Body of pancreas (tissue), 4 donors: ENCODE measurements at regions not wholly inside any gene's neighbourhood (a gene's known extent, or its start where the extent isn't known, plus 50 kb on each side); places are given as distances from the start of the nearest gene placed in this dataset.

Experiments used
- ATAC-seq: fragments of 150-250 bp; one replicate; pipeline ENCODE4 v1.9.1; 2016
- DNase-seq, 4 donors: peaks; one replicate each; pipeline ENCODE4 v3.0.0-alpha.2; 2019
- H3K27ac ChIP-seq, 4 donors: fragments of 200-600 bp; sonication (generic); 1 replicate in 3 of 4; 2 replicates in 1 of 4; pipeline versions ENCODE4 v1.5.1 to v1.6.1; 2016 to 2019; ENCODE audit warnings: mild to moderate bottlenecking in 1 of 4, mixed read lengths in 1 of 4, moderate library complexity in 1 of 4
- H3K27me3 ChIP-seq, 2 donors: fragments of 200-600 bp; sonication (generic); one replicate each; pipeline ENCODE4 v1.6.0; 2016; ENCODE audit warnings: mild to moderate bottlenecking in 1 of 2
- H3K36me3 ChIP-seq, 2 donors: fragments of 200-600 bp; sonication (generic); replicated peaks in 1 of 2; 2 replicates each; pipeline ENCODE4 v1.5.1; 2016; ENCODE audit warnings: low read depth in 2 of 2; ENCODE audit not compliant: insufficient read depth in 1 of 2
- H3K4me1 ChIP-seq: fragments of 200-600 bp; sonication (generic); one replicate; pipeline ENCODE4 v1.6.0; 2016
- H3K4me3 ChIP-seq, 2 donors: fragments of 200-600 bp; sonication (generic); 1 replicate in 1 of 2; 2 replicates in 1 of 2; pipeline ENCODE4 v1.5.1; 2016 to 2019
- H3K9me3 ChIP-seq, 3 donors: fragments of 200-600 bp; sonication (generic); 1 replicate in 2 of 3; 2 replicates in 1 of 3; pipeline ENCODE4 v1.5.1; 2016
- POLR2A ChIP-seq, 3 donors: fragments of 450-650 bp; IDR thresholded peaks; one replicate each; pipeline ENCODE4 v1.6.1; 2016; ENCODE audit warnings: antibody characterized with exemption in 3 of 3, mild to moderate bottlenecking in 2 of 3
- WGBS, 2 donors: methylation state at CpG; one replicate each; pipeline ENCODE4 v1.1.5; 2017; 5-methylcytosine and 5-hydroxymethylcytosine counted together
- intact Hi-C: fragments of 100-400 bp; cut with DNase I; formaldehyde crosslinking; loops from one replicate; pipeline ENCODE4 v1.15.1; 2023
- TF ChIP-seq, protein P1 (sequence below), 7 experiments: fragments of 450-650 bp in 4 of 7; fragments of 200-600 bp in 3 of 7; sonication (generic) in 3 of 7; IDR thresholded peaks; one replicate each; pipeline ENCODE4 v1.5.1; 2016 to 2019; ENCODE audit warnings: antibody characterized with exemption in 7 of 7

DNA sequence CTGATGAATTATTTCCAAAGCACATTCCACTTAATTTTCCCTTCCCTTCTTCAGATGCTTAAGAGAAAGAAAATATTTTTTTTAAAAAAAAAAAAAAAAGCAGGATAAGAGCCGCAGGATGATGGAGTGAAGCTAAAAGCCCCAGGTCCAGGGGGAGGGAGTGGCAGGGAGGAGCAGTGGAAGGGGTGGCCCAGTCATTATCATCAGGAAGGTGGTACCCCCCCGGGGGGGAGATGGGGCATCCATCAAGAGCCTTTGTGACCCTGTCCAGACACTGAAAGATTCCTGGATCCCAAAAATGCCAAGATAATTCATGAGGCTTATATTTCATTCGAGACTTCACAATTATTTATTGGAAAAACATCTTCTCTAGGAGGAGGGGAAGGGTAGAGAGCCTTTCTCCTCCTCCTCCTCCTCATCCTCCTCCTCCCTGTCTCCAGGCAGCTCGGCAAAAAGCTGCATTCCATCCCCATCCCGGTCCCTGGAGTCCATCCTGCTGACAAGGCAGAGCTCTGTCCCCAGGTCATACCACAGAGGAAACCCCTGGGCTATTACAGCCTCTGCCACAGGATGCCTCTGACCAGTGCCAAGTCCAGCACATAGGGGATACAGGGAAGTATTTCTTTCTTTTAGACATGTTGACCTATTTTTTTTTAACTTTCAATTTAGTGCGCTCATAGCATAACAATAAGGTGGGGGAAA is 125.3 kb downstream of the TWIST2 start:
- no peak for ATAC-seq
- Histone ChIP-seq H3K9me3 (peaks cover 0 to 2% (median 0%) of the 10 kb centered on the region in 3 donors), H3K36me3 (no peaks in the 10 kb centered on the region), H3K27ac (no peak overlapping the region), H3K4me1 (no peaks in the 10 kb centered on the region), H3K4me3 (no peak overlapping the region), H3K27me3 (no peaks in the 10 kb centered on the region)
- no peak for DNase-seq
- WGBS, 2 donors = 41 to 43% methylated on average over 6 of the region's 6 CpGs
- TF ChIP-seq, protein P1, sequence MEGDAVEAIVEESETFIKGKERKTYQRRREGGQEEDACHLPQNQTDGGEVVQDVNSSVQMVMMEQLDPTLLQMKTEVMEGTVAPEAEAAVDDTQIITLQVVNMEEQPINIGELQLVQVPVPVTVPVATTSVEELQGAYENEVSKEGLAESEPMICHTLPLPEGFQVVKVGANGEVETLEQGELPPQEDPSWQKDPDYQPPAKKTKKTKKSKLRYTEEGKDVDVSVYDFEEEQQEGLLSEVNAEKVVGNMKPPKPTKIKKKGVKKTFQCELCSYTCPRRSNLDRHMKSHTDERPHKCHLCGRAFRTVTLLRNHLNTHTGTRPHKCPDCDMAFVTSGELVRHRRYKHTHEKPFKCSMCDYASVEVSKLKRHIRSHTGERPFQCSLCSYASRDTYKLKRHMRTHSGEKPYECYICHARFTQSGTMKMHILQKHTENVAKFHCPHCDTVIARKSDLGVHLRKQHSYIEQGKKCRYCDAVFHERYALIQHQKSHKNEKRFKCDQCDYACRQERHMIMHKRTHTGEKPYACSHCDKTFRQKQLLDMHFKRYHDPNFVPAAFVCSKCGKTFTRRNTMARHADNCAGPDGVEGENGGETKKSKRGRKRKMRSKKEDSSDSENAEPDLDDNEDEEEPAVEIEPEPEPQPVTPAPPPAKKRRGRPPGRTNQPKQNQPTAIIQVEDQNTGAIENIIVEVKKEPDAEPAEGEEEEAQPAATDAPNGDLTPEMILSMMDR (IDR thresholded peaks at IDR 0.05) = no peak
- TF ChIP-seq POLR2A (IDR thresholded peaks at IDR 0.05) = no peak
- intact Hi-C loops = no loop called here

DNA sequence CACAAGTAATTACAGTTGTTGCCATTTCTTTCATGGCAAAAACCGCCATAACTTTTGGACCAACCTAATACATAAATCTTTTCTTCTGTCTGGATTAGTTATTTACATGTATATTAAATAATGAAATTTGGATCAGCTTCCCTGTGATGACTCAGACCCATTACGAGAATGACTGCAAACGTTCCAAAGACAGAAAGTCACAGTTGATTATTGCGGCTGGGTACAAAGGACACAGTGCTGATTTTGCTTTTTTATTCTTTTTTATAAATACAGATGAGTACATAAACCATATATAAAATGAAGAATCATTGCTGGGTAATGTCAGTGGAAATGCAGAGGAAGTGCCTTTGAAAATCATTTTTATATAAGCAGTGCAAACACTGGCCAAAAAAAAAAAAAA is 126.2 kb downstream of the TWIST2 start:
- Histone ChIP-seq H3K36me3 (no peaks in the 10 kb centered on the region), H3K27ac (no peak overlapping the region), H3K4me3 (no peak overlapping the region), H3K9me3 (peaks cover 0 to 2% (median 0%) of the 10 kb centered on the region in 3 donors), H3K27me3 (no peaks in the 10 kb centered on the region), H3K4me1 (no peaks in the 10 kb centered on the region)
- ATAC-seq = no peak
- WGBS, 2 donors = 57 to 58% methylated on average over 4 of the region's 4 CpGs
- DNase-seq = no peak
- TF ChIP-seq POLR2A (IDR thresholded peaks at IDR 0.05) = no peak
- TF ChIP-seq, protein P1 (IDR thresholded peaks at IDR 0.05) = no peak
- intact Hi-C loops = no loop called here

DNA sequence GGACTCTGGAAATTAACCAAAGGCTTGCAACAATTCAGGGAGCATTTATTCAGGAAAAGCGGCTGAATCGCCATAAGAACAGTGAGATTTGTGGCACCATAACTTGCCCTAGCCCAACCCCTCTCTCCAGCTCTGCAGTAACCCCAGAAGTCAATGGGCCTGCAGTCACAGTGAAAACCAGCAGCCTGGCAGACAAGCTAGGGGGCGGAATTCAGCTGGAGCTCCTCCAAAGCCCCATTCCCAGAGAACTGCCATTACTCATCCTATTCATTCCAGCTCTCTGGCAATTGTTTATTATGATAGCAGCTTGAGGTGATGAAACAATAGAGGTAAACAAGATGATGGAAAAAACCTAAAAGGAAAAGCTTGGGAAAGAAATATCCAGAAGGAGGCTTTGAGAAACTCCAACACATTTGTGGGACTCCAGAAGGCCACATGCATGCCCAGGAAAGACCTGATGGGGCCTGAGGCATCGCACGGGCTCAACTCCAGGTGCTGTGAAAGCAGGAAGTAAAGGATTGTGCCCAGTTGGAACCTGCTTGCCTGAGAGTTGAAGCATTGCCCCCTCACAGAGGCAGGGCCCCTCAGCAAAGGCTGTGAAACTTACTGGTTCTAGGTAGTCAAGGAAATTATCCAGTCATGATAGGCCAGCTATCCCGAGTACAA is 126.7 kb downstream of the TWIST2 start:
- intact Hi-C loops = no loop called here
- DNase-seq (no peak), ATAC-seq (no peak)
- 66 to 71% methylated on average over 6 of the region's 6 CpGs for WGBS, 2 donors
- no peak overlapping the region for H3K4me3 ChIP-seq
- no peaks in the 10 kb centered on the region for H3K27me3 ChIP-seq
- H3K9me3 ChIP-seq = peaks cover 0 to 2% (median 0%) of the 10 kb centered on the region in 3 donors
- no peaks in the 10 kb centered on the region for H3K36me3 ChIP-seq
- H3K4me1 ChIP-seq = no peaks in the 10 kb centered on the region
- TF ChIP-seq POLR2A (IDR thresholded peaks at IDR 0.05) = no peak
- TF ChIP-seq, protein P1 (IDR thresholded peaks at IDR 0.05) = no peak
- H3K27ac ChIP-seq = no peak overlapping the region

DNA sequence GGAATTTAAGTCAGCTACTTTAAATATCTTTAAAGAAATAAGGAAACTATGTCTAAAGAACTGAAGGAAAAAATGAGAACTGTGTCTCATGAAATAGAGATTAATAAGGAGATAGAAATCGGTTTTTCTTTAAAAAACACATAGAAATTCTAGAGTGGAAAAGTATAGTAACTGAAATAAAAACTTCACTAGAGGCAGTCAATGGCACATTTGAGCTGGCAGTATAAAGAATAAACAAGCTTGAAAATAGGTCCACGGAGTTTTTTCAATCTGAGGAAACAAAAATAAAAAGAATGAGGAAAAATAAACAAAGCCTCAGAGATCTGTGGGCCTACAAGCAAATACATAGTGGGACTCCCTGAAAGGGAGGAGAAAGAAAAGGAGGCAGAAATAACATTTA is 127.5 kb downstream of the TWIST2 start:
- Histone ChIP-seq H3K4me1 (no peaks in the 10 kb centered on the region), H3K9me3 (peaks cover 0 to 2% (median 0%) of the 10 kb centered on the region in 3 donors), H3K36me3 (no peaks in the 10 kb centered on the region), H3K4me3 (no peak overlapping the region), H3K27ac (no peak overlapping the region), H3K27me3 (no peaks in the 10 kb centered on the region)
- DNase-seq (no peak), ATAC-seq (no peak)
- 48 to 50% methylated on average over 2 of the region's 2 CpGs for WGBS, 2 donors
- no peak for TF ChIP-seq POLR2A (IDR thresholded peaks at IDR 0.05)
- TF ChIP-seq, protein P1 (IDR thresholded peaks at IDR 0.05) = no peak
- intact Hi-C loops = no loop called here
